Right ventricle myocardium inferior (tissue), 1 donor: ENCODE measurements at regions not wholly inside any gene's neighbourhood (a gene's known extent, or its start where the extent isn't known, plus 50 kb on each side); places are given as distances from the start of the nearest gene placed in this dataset.
"Not testable (repeated sequence)": the region's sequence is repeated elsewhere in the genome, so short reads cannot be mapped to it uniquely, and the experiment has no call there.

Source experiments
- ATAC-seq: fragments of 200-7000 bp; cut with Tn5 transposase; one replicate; pipeline ENCODE4 v1.9.1; 2020; ENCODE audit warnings: mild to moderate bottlenecking, moderate library complexity
- DNase-seq: peaks from one replicate; pipeline ENCODE4 v3.0.0; 2021; ENCODE audit errors: missing footprints
- intact Hi-C: fragments of 100-400 bp; cut with DNase I; formaldehyde crosslinking; loops from one replicate; pipeline ENCODE4 v1.11.0; 2022
- donor health status: DM: no; HTN: yes; CAD: no; lungs with severe emphysema.

DNA sequence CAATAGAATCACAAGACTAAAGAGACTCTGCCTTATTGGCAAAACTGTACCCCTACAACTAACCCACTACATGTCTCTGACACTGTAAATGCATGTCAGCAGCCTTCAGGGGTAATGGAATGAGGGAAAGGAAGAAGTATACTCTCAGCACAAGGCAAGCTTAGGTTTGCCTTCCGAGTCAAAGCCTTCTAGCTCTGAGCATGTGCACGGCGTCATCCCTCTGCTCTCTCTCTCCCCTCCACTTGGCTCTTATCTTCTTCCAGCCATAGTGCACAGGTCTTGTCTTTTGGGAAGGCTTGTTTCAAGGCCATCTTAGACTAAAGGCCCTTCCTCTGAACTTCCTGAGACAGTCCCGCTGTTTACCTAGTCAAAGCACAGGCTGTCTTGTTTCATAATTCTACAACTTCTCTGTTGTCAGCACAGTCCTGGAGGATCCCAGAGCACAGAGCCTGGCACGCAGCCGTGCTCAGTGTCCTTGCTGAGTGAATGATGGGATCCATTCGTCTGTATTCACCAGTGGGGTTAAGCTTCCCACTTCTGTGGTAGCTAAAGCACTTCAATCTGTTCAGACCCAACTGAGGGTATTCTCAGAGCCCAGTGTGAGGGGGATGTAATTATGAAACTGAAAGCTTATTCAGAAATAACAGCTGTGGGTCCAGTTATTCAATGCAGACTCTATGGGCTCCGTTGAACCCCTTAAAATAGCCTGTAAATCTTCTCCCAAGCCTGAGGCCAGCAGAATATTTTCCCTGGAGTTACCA, 166.5 kb upstream of the PLD5 start:
- DNase-seq, result no peak
- intact Hi-C loops, result no loop called here
- no peak for ATAC-seq

DNA sequence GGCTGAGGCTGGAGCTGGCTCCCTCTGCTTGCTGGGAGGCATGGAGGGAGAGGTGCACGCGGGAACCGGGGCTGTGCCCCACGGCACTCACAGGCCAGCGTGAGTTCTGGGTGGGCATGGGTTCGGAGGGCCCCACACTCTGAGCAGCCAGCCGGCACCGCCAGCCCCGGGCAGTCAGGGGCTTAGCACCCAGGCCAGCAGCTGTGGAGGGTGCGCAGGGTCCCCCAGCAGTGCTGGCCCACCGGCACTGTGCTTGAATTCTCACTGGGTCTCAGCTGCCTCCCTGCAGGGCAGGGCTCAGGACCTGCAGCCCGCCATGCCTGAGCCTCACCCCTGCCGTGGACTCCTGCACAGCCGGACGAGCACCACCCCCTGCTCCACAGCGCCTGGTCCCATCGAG, 164.9 kb upstream of the PLD5 start:
- no peak for DNase-seq
- no peak for ATAC-seq
- intact Hi-C loops, result no loop called here

DNA sequence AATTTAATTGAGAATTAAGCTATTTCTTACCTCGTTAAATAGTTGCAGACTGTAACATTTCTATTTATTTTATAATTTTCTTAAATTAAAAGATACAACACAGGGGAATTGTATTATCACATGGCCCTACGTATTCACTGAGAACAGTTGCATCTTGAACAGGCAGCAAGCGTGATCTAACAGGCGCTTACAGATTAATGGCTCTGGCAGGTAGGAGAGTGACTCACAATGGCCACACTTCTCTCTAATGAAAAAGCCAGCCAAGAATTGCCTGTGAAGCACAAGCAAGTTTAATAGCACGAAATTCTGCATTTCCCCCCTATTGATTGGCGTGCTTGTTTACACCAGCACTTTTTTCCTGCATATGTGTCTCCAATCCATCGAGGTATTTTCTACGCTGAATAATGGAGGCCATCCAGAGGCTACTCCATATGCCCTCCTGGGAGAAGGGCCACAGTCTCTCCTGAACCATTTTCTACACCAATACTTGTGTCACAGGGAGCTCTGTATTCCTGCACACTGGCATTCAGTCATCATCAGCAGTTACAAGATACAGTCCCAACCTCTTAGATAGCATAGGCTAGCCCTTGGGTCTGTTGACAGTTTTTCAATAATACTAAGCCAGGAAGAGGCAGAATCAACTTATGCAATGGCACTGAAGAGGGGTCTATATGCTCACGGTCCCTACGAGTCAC, 150.6 kb upstream of the PLD5 start:
- intact Hi-C loops, result no loop called here
- DNase-seq (no peak), ATAC-seq (no peak)

DNA sequence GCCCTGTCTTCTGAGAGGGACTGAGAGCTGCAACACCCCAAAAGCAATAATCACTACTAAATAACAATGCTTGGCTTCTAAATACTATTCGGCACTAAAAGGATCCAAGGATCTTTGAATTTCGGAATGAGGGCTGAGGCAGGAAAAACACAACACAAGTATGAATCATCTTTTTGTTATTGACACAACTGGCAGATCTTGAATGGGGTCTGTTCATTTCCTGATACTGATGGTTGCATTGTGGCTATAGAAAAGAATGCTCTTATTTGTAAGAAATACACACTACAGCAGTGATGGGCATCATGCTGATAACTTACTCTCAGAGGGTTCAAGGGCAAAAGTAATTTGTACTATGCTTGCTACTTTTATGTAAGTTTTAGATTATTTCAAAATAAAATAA, 149.2 kb upstream of the PLD5 start:
- ATAC-seq (no peak), DNase-seq (no peak)
- intact Hi-C loops, result no loop called here

DNA sequence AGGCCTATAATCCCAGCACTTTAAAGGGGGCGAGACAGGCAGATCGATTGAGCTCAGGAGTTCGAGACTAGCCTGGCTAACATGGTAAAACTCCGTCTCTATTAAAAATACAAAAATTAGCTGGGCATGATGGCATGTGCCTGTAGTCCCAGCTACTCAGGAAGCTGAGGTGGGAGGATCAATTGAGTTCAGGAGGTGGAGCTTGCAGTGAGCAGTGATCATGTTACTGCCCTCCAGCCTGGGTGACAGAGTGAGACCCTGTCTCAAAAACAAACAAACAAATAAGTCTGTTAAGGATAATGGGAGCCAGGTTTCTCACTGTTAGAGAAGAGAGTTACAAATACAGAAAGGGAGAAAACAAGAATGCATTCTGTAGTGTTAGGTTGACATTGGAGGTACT, 148.7 kb upstream of the PLD5 start:
- intact Hi-C loops, DNase-seq, ATAC-seq: not testable (repeated sequence)

DNA sequence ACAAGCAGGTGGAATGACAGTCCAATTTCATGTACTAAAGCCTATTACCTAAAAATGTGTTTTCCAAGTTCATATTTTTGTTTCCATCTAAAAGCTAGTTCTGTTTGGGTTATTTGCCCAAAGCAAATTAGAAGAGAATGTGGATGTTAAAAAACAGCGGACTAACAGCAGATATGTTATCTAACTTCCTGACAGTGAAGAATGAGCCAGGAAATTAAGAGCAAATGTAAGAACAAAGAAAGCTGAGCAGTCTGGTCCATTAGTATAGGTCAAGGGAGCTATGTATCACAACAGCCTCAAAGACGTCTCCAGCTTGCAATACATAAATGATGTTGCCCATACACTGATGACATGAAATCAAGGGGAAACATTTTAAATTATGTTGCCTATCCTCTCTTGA, 145.5 kb upstream of the PLD5 start:
- DNase-seq, result no peak
- ATAC-seq, result no peak
- intact Hi-C loops, result no loop called here

DNA sequence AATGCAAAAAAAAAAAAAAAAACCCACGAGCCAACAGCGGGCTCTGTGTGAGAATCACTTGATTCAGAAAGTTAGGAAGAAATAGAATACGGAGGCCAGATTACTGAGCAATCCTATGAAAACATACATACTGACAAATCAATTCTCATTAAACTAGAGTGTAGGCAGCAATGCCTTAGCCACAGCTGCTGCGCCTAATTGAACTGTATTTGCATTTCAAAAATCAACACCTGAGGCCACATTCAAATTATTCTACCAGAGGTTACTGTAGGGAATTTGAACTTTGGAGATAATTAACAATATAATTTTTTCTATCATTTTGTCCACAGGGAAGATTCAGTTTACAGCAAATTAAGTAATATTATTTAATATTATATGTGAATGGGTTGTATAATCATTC, 138.4 kb upstream of the PLD5 start:
- ATAC-seq (no peak), DNase-seq (no peak)
- intact Hi-C loops, result no loop called here

DNA sequence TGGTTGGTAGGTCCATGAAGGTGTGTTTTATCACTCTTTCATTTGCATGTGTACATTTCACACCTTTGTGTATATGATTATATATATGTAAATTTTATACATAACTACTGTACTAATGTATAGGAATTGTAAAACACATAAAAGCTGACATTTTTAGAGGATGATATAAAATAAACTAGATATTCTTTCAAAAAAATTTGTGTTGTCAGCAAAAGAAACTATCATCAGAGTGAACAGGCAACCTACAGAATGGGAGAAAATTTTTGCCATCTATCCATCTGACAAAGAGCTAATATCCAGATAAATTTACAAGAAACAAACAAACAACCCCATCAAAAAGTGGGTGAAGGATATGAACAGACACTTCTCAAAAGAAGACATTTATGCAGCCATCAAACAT, 129.3 kb upstream of the PLD5 start:
- intact Hi-C loops, ATAC-seq: not testable (repeated sequence)

DNA sequence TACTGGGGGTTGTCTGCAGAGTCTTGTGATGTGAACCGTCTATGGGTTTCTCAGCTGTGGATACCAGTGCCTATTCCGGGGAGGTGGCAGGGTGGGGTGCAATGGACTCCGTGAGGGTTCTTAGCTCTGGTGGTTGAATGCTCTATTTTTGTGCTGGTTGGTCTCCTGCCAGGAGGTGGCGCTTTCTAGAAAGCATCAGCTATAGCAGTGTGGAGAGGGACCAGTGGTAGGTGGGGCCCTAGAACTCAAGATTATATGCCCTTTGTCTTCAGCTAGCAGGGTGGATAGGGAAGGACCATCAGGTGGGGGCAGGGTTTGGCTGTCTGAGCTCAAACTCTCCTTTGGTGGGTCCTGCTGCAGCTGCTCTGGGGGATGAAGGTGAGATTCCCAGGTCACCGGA, 127.3 kb upstream of the PLD5 start:
- DNase-seq (no peak), ATAC-seq (no peak)
- intact Hi-C loops, result no loop called here

More for the DNA sequence above, 129.3 kb upstream of the PLD5 start:
- not testable (repeated sequence) for DNase-seq

DNA sequence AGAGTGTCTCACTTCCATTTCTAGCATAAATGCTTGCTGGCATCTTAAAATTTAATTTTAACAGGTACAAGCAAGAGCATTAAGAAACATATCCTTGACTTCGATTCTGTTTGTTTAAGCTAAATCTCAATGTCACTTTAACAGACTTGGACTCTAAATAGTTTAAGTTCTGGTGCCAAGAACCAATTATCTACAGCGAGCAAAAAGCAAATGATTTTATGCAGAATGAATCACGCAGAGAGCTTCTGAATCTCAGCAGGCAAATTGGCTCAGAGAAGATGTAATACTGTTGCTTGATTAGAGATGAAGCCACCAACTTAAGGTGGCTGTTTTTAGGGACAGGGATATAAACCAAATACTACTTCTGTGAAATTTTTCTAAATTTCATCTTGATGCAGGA, 117.0 kb upstream of the PLD5 start:
- ATAC-seq, result no peak
- intact Hi-C loops, result no loop called here
- DNase-seq, result no peak

DNA sequence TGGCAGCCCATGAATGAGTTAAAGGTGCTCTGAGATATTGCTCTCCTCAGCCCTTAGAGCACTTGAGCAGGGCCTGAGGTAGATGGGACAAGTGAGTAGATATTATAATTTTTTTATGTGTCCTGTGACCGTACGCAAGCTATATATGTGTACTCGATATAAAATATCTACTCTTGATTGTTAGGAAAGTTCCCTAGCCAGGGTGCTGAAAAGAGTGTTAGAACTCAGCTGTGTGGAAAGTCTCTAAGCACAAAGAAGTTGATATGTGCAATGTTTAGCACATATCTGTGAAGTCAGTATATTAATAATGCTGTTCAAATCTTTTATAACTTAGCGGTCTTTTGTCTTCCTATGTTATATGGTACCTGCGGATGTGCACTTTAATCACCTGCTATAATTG, 114.6 kb upstream of the PLD5 start:
- intact Hi-C loops, result no loop called here
- ATAC-seq (no peak), DNase-seq (no peak)

DNA sequence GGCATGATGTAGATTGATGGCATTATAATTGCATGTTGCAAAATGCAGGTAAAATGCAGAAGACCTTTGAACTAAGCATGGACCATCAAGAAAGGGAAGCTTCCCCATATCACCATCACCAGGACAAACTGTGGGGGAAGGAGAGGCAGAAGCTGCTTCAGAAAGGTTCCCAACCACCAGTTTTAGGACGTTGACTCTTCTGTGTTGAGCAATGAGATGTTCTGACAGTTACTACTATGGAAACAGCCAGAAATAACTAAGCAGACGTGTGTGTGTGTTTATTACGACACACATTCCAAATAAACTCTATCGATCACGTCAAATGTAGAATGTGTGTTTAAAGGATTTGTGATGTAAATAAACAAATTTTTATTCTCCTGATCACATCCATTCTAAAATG, 110.2 kb upstream of the PLD5 start:
- ATAC-seq (no peak), DNase-seq (no peak)
- intact Hi-C loops, result no loop called here

DNA sequence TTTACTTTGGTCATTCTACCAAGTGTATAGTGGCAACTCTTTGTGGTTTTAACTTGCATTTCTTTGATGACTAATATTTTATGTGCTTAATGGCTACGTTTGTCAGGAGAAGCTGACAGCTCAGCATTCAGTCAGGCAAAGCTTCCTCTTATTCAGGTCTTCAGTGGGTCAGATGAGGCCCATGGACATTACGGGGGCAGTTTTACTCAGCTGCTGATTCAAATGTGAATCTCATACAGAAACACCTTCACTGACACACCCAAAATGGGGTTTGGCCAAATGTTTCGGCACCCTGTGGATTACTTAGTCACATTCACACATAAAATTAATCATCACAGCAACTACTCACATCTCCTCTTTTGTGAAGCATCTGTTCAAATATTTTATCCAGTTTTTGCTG, 104.9 kb upstream of the PLD5 start:
- intact Hi-C loops, result no loop called here
- no peak for DNase-seq
- no peak for ATAC-seq

DNA sequence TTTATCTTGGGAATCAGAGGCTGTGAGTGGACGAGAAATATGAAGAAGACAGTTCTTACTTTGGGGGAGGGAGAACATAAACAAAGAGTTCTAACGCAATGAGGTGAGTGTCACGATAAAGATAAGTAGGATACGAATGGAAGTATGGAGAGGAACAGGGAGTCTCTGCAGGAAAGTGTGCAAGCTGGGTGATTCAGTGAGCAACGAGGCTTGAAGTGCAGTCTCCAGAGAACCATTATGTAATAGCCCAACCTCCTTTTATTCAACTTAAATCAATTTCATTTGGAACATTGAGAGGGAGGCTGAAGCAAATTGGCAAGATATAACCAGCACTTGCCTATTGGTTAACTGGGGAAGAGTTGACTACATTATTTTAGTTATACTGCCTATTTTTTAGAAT, 99.3 kb upstream of the PLD5 start:
- ATAC-seq (no peak), DNase-seq (no peak)
- intact Hi-C loops, result no loop called here

DNA sequence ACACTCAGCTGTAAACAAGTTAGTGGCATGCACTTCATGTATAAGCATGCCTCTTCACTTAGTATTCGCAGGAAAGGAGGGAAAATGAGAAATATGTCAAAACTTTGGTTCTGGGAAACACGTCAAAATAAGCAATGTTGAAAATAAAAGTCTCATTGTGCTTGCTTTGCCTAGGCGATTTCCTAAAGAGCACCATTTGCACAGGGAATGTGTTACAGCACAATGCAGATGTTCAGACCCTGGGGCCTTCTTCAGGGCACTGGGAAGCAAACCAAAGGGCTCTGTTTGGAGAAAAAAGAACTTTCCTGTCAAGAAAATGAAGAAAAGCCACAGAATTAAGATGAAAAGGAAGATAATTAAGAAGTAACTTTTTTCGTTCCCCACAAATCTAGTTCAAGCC, 98.6 kb upstream of the PLD5 start:
- ATAC-seq, result no peak

DNA sequence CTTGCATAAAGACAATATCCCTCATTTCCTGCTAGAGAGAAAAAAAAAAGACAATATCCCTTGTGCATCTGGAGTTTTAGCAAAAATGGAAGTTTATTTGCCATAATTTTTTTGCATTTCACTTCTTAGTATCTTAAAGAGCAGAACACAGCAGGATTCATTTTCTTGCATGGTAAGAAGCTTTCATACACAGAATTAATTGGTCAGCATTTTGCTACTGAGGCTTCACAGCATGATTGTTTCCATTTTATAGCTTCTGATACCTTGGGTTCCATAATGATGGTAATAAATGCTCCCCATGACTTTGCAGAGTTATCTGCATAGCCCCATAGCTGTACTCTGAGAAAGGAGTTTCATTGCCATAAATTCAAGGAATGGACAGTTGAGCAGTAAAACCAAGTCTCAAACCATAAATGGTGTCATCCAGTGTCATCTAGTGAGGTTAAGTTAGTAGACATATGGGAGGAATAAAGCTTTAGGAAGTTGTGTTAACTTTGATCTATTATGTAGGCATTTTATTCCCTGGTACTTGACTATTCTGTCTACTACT, 88.8 kb upstream of the PLD5 start:
- no peak for ATAC-seq
- intact Hi-C loops, result no loop called here
- DNase-seq, result no peak

More for the DNA sequence above, 98.6 kb upstream of the PLD5 start:
- DNase-seq, result no peak
- intact Hi-C loops, result no loop called here

DNA sequence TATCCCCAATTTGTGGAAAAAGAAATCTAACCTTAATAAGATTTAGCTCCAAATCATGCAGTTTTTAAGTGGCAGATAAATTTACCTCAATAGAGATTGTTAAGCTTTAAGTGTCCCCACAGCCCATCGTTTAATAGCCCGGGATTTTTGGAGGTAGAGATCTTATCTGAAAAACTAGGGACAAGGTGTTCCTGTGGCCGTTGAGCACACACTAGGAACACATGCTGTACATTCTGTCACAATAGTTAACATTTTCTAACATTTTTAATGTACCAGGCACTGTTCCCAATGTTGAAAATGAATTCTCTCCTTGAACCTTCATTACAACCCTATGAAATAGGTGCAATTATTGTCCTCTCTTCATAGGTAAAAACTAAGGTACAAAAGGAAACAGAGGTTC, 85.7 kb upstream of the PLD5 start:
- ATAC-seq (no peak), DNase-seq (no peak)
- intact Hi-C loops, result no loop called here

DNA sequence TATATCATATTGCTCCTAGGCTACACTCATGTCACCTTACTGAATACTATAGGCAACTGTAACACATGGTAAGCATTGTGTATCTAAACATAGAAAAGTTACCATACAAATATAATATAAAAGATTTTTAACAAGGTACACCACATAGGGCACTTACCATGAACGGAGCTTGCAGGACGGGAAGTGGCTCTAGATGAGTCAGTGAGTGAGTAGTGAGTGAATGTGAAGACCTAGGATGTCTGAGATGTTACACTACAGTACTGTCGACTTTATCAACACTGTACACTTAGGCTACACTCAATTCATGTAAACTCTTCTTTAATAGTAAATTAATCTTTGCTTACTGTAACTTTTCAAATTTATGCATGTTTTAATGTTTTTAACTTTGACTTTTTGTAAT, 81.0 kb upstream of the PLD5 start:
- ATAC-seq (no peak), DNase-seq (no peak)
- intact Hi-C loops, result no loop called here

DNA sequence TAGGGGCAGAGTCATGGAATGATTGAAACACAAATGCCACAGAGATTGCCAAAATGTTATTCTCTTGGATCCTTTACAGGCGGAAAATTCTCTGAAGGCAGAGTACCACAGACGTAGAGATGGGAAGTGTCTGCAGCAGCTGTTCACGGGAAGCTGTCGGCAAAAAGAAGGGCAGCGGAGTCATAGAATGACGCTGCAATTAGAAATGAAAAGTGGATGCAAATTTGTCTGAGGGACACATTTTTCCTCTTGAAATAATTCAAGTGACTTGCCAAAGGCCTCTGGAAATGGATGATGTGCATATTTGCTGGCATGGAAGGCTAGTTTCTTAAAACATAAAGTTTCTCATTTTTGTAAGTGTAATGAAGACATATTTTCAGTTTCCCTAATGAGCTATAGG, 77.5 kb upstream of the PLD5 start:
- no peak for DNase-seq

DNA sequence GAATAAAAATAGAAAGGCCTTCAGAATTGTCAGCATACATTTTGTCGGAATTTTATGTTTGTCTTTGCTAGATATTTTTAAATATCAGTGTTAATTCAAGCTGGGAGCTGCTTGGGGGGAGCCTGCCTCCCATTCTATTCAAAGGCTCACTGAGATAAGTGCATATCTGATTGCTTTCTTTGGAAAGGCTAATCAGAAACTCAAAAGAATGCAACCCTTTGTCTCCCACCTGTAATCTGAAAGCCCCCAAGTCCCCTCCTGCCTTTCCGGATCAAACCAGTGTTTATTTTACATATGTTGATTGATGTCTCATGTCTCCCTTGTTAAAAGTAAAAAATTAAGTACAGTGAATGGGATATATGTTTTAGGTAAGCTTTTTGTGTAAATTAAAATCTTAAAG, 69.3 kb upstream of the PLD5 start:
- DNase-seq, ATAC-seq, intact Hi-C loops: not testable (repeated sequence)

More for the DNA sequence above, 77.5 kb upstream of the PLD5 start:
- intact Hi-C loops, result no loop called here
- no peak for ATAC-seq

DNA sequence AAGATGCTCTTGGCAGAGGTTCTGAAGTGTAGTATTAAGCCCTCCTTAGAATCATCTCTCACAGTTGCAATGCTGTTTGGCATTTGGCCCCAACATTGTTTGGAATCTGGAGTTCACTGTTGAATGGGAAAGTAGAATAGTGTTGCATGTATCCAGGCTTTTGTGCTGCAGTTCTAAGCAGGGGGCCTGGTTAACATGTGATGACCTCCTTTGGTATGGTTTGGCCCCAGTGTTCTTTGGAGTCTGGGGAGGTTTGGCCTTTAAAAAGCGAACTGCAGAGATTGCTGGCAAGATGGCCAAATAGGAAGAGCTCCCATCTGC, 61.8 kb upstream of the PLD5 start:
- DNase-seq (no peak), ATAC-seq (no peak)
- intact Hi-C loops, result no loop called here
